ENCODE measurements at regions not wholly inside any gene's neighbourhood (a gene's known extent, or its start where the extent isn't known, plus 50 kb on each side); places are given as distances from the start of the nearest gene placed in this dataset.

- no peak overlapping the region for H3K27ac ChIP-seq (ENCODE audit: low read length)
- no peaks in the 10 kb centered on the region for H3F3A ChIP-seq (ENCODE audit: insufficient read depth, low read length, poor library complexity, severe bottlenecking)
- H3K9ac ChIP-seq (ENCODE audit: low read length), result no peak overlapping the region
- H4K20me1 ChIP-seq (ENCODE audit: insufficient read depth), result no peaks in the 10 kb centered on the region
- no peak overlapping the region for H3K4me2 ChIP-seq (ENCODE audit: low read length)
- H3K4me3 ChIP-seq (ENCODE audit: low read length), result no peak overlapping the region
- TF ChIP-seq EZH2 (IDR thresholded peaks at IDR 0.05; ENCODE audit: borderline replicate concordance, insufficient read depth, low read length, poor library complexity, severe bottlenecking) (no peak), POLR2AphosphoS5 (IDR thresholded peaks at IDR 0.05) (no peak), EP300 (conservative IDR thresholded peaks at IDR 0.05; ENCODE audit: poor library complexity, severe bottlenecking) (no peak), MXI1 (conservative IDR thresholded peaks at IDR 0.05; ENCODE audit: poor library complexity, severe bottlenecking) (no peak), SMC3 (conservative IDR thresholded peaks at IDR 0.05; ENCODE audit: poor library complexity) (no peak), RAD21 (conservative IDR thresholded peaks at IDR 0.05) (no peak), TAF1 (IDR thresholded peaks at IDR 0.05; ENCODE audit: low read depth) (no peak)
- TF ChIP-seq, protein P1, sequence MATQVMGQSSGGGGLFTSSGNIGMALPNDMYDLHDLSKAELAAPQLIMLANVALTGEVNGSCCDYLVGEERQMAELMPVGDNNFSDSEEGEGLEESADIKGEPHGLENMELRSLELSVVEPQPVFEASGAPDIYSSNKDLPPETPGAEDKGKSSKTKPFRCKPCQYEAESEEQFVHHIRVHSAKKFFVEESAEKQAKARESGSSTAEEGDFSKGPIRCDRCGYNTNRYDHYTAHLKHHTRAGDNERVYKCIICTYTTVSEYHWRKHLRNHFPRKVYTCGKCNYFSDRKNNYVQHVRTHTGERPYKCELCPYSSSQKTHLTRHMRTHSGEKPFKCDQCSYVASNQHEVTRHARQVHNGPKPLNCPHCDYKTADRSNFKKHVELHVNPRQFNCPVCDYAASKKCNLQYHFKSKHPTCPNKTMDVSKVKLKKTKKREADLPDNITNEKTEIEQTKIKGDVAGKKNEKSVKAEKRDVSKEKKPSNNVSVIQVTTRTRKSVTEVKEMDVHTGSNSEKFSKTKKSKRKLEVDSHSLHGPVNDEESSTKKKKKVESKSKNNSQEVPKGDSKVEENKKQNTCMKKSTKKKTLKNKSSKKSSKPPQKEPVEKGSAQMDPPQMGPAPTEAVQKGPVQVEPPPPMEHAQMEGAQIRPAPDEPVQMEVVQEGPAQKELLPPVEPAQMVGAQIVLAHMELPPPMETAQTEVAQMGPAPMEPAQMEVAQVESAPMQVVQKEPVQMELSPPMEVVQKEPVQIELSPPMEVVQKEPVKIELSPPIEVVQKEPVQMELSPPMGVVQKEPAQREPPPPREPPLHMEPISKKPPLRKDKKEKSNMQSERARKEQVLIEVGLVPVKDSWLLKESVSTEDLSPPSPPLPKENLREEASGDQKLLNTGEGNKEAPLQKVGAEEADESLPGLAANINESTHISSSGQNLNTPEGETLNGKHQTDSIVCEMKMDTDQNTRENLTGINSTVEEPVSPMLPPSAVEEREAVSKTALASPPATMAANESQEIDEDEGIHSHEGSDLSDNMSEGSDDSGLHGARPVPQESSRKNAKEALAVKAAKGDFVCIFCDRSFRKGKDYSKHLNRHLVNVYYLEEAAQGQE (IDR thresholded peaks at IDR 0.05; ENCODE audit: borderline replicate concordance), result no peak
- TF ChIP-seq, protein P2, sequence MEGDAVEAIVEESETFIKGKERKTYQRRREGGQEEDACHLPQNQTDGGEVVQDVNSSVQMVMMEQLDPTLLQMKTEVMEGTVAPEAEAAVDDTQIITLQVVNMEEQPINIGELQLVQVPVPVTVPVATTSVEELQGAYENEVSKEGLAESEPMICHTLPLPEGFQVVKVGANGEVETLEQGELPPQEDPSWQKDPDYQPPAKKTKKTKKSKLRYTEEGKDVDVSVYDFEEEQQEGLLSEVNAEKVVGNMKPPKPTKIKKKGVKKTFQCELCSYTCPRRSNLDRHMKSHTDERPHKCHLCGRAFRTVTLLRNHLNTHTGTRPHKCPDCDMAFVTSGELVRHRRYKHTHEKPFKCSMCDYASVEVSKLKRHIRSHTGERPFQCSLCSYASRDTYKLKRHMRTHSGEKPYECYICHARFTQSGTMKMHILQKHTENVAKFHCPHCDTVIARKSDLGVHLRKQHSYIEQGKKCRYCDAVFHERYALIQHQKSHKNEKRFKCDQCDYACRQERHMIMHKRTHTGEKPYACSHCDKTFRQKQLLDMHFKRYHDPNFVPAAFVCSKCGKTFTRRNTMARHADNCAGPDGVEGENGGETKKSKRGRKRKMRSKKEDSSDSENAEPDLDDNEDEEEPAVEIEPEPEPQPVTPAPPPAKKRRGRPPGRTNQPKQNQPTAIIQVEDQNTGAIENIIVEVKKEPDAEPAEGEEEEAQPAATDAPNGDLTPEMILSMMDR (IDR thresholded peaks at IDR 0.05; ENCODE audit: poor library complexity, severe bottlenecking), result no peak
- no peaks in the 10 kb centered on the region for H3K27me3 ChIP-seq (ENCODE audit: insufficient read depth, low read depth, low read length)
- H3K36me3 ChIP-seq (ENCODE audit: insufficient read depth, low read length), result no peaks in the 10 kb centered on the region
- no peak overlapping the region for H2AFZ ChIP-seq (ENCODE audit: low read depth, low read length)
- no peaks in the 10 kb centered on the region for H3K9me2 ChIP-seq (ENCODE audit: insufficient read depth, low read length)
- H3K9me3 ChIP-seq (ENCODE audit: low read length), result no peaks in the 10 kb centered on the region
- no peaks in the 10 kb centered on the region for H3K79me2 ChIP-seq (replicated peaks; ENCODE audit: insufficient read depth, low read length)
These were observed 101.7 kb upstream of the COL8A1 start for GRCh38 chr3:99536555-99537314.

DNA sequence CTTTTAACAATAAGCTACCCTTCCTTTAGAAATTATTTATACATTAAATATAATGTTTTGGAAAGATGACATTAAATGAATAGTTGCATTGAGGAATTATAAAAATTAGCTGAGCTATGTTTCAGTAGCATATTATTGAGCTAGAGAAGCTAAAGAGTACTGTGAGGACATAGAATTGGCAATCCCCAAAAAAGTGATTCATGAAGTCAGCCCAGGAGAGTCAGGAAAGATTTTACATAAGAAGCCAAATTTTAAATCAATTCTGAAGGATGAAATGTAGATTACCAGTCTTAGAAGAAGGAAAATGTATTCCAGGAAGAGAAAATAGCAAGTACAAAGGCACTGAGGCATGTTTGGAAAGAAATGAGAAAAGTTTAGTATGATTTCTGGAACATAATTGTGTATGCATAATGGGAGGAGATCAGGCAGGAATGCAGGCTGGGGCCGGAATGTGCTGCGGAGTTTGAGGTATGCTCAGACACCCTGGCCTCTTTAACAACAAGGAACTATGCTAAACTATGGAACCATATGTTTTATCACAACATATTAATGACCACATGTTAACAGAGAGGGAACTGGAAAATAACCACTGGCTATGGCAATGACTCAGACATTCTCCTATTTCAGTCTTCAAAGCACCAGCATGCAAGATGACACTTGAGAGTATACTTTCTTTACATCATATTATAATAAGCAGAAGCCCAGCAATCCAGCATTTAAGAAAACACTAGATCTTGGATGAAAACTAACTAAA lies 103.3 kb upstream of the COL8A1 start:
- H3F3A ChIP-seq (ENCODE audit: insufficient read depth, low read length, poor library complexity, severe bottlenecking), result no peaks in the 10 kb centered on the region
- H3K9ac ChIP-seq (ENCODE audit: low read length), result no peak overlapping the region
- H3K27me3 ChIP-seq (ENCODE audit: insufficient read depth, low read depth, low read length), result no peaks in the 10 kb centered on the region
- H3K4me3 ChIP-seq (ENCODE audit: low read length), result no peak overlapping the region
- no peak overlapping the region for H2AFZ ChIP-seq (ENCODE audit: low read depth, low read length)
- TF ChIP-seq MXI1 (conservative IDR thresholded peaks at IDR 0.05; ENCODE audit: poor library complexity, severe bottlenecking) (no peak), EZH2 (IDR thresholded peaks at IDR 0.05; ENCODE audit: borderline replicate concordance, insufficient read depth, low read length, poor library complexity, severe bottlenecking) (no peak), EP300 (conservative IDR thresholded peaks at IDR 0.05; ENCODE audit: poor library complexity, severe bottlenecking) (no peak), POLR2AphosphoS5 (IDR thresholded peaks at IDR 0.05) (no peak), TAF1 (IDR thresholded peaks at IDR 0.05; ENCODE audit: low read depth) (no peak), RAD21 (conservative IDR thresholded peaks at IDR 0.05) (no peak), SMC3 (conservative IDR thresholded peaks at IDR 0.05; ENCODE audit: poor library complexity) (no peak)
- TF ChIP-seq, protein P1 (IDR thresholded peaks at IDR 0.05; ENCODE audit: borderline replicate concordance), result no peak
- TF ChIP-seq, protein P2 (IDR thresholded peaks at IDR 0.05; ENCODE audit: poor library complexity, severe bottlenecking), result no peak
- no peaks in the 10 kb centered on the region for H3K9me2 ChIP-seq (ENCODE audit: insufficient read depth, low read length)
- H3K79me2 ChIP-seq (replicated peaks; ENCODE audit: insufficient read depth, low read length), result no peaks in the 10 kb centered on the region
- no peaks in the 10 kb centered on the region for H3K9me3 ChIP-seq (ENCODE audit: low read length)
- H4K20me1 ChIP-seq (ENCODE audit: insufficient read depth), result no peaks in the 10 kb centered on the region
- no peaks in the 10 kb centered on the region for H3K36me3 ChIP-seq (ENCODE audit: insufficient read depth, low read length)
- no peak overlapping the region for H3K4me2 ChIP-seq (ENCODE audit: low read length)
- H3K27ac ChIP-seq (ENCODE audit: low read length), result no peak overlapping the region

Data from neural cell (in vitro differentiated cells).